WTC11 (cell line): ENCODE measurements at regions not wholly inside any gene's neighbourhood (a gene's known extent, or its start where the extent isn't known, plus 50 kb on each side); places are given as distances from the start of the nearest gene placed in this dataset.

ENCODE experiments used
- CREB1 ChIP-seq: sonication (generic); formaldehyde crosslinking; IDR thresholded peaks from 2 replicates; pipeline ENCODE4 v1.8.0; 2023; ENCODE audit warnings: mild to moderate bottlenecking, missing genetic modification reagents
- FOXP1 ChIP-seq: sonication (generic); formaldehyde crosslinking; IDR thresholded peaks from 2 replicates; pipeline ENCODE4 v1.8.0; 2022; ENCODE audit warnings: missing genetic modification reagents, mild to moderate bottlenecking, moderate library complexity, borderline replicate concordance
- MYBL2 ChIP-seq: sonication (generic); formaldehyde crosslinking; IDR thresholded peaks from 2 replicates; pipeline ENCODE4 v1.8.1; 2023; ENCODE audit warnings: mild to moderate bottlenecking, moderate library complexity, missing genetic modification reagents

DNA sequence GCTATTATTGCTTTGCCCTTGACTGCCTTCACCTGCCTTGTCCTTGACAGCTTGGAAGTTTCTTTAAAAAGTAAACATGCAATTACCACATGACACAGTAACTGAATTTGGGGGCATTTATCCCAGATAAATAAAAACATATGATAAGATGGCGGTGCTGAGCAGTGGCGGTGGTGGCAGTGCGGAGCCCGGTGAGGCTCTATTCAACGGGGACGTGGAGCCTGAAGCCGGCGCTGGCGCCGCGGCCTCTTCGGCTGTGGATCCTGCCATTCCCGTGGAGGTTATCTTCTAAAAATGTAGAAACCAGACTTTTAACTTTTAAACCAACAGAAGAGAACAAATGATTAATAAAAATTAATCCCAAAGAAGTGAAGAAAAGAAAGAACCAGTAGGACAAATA lies 59.7 kb upstream of the ZDHHC15 start (continued):
- no peak for TF ChIP-seq CREB1
- TF ChIP-seq MYBL2 (CRISPR knock-in tag) = no peak
- no peak for TF ChIP-seq FOXP1 (CRISPR knock-in tag)
